ENCODE measurements at regions not wholly inside any gene's neighbourhood (a gene's known extent, or its start where the extent isn't known, plus 50 kb on each side); places are given as distances from the start of the nearest gene placed in this dataset.
"Not testable (repeated sequence)": the region's sequence is repeated elsewhere in the genome, so short reads cannot be mapped to it uniquely, and the experiment has no call there.

GRCh38 chr2:75988622-75989021, 277.9 kb upstream of the GCFC2 start:
- not testable (repeated sequence) for TF ChIP-seq SP1, FOXK2, FOXA1 (IDR thresholded peaks at IDR 0.05)
